Stimulated activated CD4-positive, alpha-beta T cell treated with anti-CD3 and anti-CD28 coated beads, Interleukin-15, amount 100 ng/mL, for 24 hours (primary cell): ENCODE measurements at regions not wholly inside any gene's neighbourhood (a gene's known extent, or its start where the extent isn't known, plus 50 kb on each side); places are given as distances from the start of the nearest gene placed in this dataset.

ENCODE experiments used
- DNase-seq: peaks from one replicate; pipeline ENCODE4 v3.0.0-alpha.2; 2020

DNA sequence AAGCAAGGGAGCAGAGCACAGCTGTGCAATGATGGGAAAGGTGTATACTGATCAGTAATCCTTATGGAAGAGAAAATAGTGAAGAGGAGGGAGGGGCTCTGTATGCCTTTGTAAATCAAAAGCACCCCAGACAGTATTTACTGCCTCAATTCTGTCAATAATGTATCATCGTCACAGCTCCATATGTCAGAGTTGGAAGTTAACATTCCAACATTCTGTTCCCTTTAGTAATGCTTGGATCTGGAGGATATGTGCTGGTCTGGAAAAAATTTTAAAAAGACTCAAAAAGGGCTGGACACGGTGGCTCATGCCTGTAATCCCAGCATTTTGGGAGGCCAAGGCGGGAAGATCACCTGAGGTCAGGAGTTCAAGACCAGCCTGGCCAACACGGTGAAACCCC, 310.4 kb downstream of the ACTL7B start:
- no peak for DNase-seq

GRCh38 chr9:108544866-108545265, 310.9 kb downstream of the ACTL7B start:
- no peak for DNase-seq

DNA sequence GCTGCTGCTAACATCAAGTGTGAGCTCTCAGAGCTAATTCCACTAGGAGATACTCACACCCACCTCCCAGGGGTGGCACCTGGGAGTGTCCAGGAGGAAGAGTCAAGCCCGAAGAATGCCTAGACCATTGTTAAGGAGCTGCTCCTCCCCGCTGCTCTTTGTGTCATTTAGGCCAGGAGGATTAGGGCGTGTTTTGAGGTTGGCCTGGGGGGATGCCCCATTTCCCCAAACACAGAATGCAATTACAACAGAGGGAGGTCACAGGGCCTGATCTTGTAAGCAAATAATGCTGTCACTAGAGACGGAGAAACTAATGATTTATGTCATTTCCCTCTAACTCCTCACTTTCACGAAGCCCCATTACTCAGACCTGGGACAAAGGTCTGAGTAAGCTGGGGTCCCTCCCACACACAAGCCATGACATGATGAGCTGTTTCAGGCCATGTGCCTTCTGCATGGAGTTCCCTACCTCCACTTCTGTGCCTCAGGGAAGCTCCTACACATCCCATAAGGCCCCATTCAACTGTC, 312.5 kb downstream of the ACTL7B start:
- DNase-seq = no peak

- DNase-seq = no peak
Observed at GRCh38 chr9:108537756-108538155, 318.0 kb downstream of the ACTL7B start.

DNA sequence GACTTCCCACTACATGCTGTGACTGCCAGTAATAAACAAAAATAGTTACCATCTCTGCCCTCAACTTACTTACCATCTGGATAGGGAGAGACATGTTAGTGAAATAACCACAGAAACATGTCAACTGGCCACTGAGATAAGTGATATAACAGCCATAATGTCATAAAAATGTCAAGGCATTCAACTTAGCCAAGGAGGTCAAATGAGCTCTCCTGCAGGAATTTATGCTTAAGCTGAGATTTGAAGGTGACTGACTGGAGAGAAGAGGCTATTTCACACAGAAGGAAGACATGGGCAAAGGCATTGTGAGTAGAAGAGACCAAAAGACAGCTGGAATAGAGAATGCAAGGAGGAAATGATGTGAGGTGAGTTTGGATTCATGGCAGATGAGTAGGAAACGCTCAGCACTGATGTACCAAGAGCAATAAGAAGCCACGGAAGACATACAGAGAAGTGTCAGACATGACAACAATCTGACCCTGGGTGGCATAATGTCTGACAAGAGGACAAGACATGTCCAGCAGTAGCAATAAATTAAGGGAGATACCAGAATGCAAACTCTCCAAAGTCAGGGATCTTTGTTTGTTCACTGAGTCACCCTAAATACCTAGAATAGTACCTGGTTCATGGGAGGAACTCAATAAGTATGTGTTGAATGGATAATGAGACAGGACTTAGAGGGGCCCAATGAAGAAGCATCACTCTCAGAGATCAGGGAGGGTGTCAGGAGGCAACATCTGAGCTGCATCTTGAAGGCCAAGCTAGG, 318.8 kb downstream of the ACTL7B start:
- DNase-seq = no peak

DNA sequence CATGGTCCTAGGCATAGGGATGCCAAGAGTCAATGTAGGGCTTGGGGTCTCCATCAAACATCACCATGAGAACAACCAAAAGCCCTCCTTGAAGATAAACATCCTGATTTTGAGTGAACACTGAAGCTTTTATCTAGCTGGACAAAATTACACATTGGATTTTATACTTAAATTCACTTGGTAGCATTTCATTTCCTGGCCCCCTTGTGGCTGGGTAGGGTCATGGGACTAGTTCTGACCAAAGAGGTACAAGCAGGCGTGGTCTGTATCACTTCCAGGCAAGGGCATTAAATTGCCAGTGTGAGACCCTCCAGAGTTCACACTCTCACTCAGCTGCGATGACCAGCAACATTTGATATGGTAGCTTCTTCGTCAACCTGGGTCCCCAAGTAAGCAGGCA, 320.3 kb downstream of the ACTL7B start:
- DNase-seq = no peak

DNA sequence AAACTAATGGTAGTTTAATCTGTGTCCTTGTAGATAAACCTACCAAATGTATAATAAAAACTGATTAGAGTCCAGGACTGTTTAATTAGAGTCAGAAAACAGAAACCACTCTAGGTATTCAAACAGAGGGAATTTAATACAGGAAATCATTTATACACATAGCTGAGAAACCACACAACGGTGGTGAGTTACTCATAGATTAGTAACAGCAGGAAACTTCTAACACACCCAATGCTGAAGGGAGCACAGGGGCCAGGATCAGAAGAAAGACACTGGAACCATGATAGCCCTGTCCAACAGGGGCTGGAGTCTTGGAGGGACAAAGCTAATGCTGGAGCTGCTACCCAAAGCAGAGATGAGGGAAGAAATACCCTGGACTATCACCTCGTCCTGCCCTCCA, 321.0 kb downstream of the ACTL7B start:
- DNase-seq = no peak

DNA sequence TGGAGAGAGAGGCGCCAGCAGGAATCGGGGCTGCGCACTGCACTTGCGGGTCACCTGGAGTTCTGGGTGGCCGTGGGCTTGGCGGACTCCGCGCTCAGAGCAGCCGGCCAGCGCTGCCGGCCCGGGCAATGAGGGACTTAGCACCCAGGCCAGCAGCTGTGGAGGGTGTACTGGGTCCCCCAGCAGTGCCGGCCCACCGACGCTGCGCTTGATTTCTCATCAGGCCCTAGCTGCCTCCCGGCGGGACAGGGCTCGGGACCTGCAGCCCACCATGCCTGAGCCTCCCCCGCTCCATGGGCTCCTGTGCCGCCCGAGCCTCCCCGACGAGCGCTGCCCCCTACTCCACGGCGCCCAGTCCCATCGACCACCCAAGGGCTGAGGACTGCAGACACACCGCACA, 325.6 kb downstream of the ACTL7B start:
- DNase-seq = no peak

DNA sequence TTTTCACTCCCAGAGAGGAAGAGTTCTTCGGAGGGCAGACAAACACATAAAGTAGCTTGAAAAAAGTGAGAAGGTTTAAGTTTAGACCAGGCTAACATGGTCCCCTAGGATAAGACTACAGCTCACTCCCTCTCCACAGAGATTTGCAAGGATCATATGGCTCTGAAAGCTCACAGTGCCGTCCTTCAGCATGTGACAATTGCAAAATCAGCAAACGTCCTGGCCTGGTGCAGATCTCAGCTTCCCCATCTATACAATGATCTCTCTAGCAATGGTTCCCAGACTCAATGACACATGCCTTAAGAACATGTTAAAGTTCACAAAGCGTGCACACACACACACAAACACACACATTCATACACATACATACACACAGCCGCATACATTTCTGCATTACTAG, 327.6 kb downstream of the ACTL7B start:
- no peak for DNase-seq

DNA sequence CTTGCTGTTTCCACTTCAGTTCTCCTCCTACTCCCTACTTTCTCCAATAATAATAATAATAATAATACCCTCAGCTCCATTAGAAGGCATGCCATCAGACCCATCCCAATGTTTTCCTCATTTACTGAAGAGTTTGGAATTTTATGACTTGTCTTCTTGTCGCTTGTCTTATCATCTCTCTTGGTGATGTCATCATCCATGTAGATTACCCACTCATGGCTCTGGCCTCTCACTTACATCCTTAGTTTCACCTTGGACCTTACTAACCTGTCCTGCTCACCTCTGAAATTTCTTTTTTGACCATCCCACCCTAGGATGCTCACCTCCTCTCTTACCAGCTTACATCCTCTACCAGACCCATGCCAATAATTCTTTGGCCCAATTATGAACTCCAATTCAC, 329.3 kb downstream of the ACTL7B start:
- no peak for DNase-seq

DNA sequence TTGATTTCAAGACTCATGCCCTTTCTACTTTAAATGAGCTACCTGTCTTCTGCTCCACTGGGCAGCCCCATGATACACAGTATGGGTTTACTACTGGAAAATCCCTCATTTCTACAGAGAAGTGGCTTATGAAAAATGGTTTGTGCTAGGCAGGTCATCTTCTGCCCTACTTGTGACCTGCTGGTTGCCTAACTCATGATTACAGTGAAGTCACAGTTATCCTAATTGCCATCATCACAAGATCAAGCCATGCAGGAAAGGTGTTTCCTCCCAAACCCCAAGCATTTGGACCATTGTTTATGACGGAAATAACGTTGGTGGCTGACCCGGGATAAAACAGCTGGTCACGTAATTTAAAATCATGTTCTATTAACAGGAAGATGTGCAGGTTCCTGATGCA, 330.6 kb downstream of the ACTL7B start:
- no peak for DNase-seq

GRCh38 chr9:108521063-108521590, 334.7 kb downstream of the ACTL7B start:
- no peak for DNase-seq

DNA sequence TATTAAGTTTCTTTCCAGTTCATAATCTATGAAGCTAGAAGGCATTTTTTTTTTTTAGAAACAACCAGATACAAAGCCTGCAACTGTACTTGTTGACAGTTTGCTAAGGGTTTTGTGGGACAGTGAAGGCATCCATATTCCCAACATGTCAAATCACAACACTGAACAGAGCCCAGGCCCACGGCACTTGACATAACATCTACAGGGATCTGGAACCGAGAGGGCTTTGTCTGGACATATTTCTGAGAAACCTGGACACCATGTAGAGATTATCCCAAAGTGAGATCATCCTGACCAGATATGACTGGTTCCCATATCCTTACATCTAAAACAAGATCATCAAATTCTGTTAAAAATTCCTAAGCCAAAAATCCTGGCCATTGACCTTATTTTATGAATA, 336.3 kb downstream of the ACTL7B start:
- no peak for DNase-seq

- DNase-seq = no peak
Observed at GRCh38 chr9:108517651-108518365, 338.0 kb downstream of the ACTL7B start.

- DNase-seq = no peak
Observed at GRCh38 chr9:108516391-108516790, 339.4 kb downstream of the ACTL7B start.

- DNase-seq = no peak
Observed at GRCh38 chr9:108515856-108516255, 339.9 kb downstream of the ACTL7B start.

DNA sequence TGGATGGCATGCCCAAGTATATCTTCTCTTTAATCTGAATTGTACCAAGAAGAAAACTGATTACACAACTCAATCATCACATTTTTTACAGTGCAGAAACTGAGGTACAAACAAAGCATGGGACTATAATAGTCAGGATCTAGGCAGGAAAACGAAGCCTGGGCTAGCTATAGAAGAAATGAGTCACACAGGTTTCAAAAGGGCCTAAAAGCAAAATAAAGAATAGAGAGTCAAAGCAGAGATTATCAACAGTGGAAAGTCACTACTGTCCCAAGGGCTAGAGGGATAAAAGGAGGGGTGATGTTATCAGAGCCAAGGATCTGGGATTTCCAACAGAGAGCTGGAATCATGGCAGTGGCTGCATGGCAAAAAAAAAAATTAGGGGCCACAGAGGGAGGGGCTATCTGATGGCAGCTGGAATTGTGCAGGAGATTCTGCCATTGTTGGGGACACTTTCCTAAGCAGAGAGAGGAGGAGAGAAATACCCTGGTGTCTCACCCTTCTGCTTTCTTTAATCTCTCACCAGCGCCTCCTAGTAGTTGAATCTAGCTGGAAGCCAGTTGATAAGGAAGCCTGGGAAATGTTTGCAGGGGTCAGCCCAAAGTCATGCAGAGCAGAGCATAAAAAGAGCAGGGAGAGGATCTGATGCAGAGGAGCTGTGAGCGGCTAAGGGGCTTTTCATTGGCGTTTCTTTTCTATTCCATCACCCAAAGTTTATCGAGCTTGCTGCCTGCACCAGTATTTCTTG, 343.2 kb downstream of the ACTL7B start:
- DNase-seq = no peak

GRCh38 chr9:108511307-108511706, 344.5 kb downstream of the ACTL7B start:
- no peak for DNase-seq

GRCh38 chr9:108496846-108497245, 358.9 kb downstream of the ACTL7B start:
- DNase-seq = no peak

DNA sequence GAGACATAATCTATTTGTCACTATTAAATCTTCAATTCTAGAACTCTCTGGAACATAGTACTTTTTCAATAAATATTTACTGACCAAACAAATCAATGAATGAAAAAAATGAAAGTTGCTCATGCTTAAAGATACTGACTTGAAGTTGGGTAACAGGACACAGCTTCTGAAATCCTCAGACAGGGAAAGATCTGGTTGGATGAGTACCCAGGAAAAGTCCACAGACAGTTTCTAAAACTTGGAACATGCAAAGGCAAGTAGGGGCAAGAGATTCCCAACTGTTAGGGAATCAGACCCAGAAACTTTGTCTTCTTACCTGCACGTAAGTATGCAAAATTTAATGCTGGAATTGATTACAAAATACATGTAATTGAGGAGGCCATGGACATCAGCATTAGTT, 366.2 kb downstream of the ACTL7B start:
- DNase-seq = no peak

GRCh38 chr9:108486831-108487230, 369.0 kb downstream of the ACTL7B start:
- DNase-seq = no peak

DNA sequence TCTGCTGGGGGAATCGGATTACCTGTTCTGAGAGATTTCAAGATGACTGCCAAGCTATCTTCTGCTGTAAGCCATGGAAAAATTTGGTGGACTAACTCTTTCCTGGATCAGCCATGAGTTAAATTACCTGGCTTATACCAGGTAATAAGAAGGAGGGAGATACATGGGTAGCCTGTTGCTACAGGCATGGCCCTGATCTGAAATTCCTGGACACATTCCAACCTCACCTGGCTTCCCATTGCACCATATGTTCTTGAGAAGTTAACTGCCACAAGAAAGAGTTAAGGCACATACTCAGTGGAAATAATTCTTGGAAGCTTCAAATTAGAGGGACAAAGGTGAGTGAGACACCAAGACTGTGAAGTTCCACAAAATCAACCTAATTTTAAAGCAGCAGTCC, 371.3 kb downstream of the ACTL7B start:
- DNase-seq = no peak

- DNase-seq = no peak
Observed at GRCh38 chr9:108483676-108484075, 372.1 kb downstream of the ACTL7B start.
